Fibroblast of pulmonary artery (primary cell): ENCODE measurements at regions not wholly inside any gene's neighbourhood (a gene's known extent, or its start where the extent isn't known, plus 50 kb on each side); places are given as distances from the start of the nearest gene placed in this dataset.

Source experiments
- DNase-seq: peaks from one replicate; pipeline ENCODE4 v3.0.0-alpha.2; 2010; ENCODE audit warnings: low read depth
- H3K4me3 ChIP-seq: replicated peaks from 2 replicates; pipeline ENCODE4 v1.5.1; 2011; ENCODE audit warnings: low read depth, mild to moderate bottlenecking, control low read depth, low read length, moderate library complexity
- TF ChIP-seq, protein P1 (sequence below): IDR thresholded peaks from 2 replicates; pipeline ENCODE4 v1.5.1; 2011; ENCODE audit warnings: mild to moderate bottlenecking, control low read depth, low read length, inconsistent platforms; ENCODE audit errors: missing control alignments

- DNase-seq = no peak
- H3K4me3 ChIP-seq = no peak overlapping the region
- TF ChIP-seq, protein P1, sequence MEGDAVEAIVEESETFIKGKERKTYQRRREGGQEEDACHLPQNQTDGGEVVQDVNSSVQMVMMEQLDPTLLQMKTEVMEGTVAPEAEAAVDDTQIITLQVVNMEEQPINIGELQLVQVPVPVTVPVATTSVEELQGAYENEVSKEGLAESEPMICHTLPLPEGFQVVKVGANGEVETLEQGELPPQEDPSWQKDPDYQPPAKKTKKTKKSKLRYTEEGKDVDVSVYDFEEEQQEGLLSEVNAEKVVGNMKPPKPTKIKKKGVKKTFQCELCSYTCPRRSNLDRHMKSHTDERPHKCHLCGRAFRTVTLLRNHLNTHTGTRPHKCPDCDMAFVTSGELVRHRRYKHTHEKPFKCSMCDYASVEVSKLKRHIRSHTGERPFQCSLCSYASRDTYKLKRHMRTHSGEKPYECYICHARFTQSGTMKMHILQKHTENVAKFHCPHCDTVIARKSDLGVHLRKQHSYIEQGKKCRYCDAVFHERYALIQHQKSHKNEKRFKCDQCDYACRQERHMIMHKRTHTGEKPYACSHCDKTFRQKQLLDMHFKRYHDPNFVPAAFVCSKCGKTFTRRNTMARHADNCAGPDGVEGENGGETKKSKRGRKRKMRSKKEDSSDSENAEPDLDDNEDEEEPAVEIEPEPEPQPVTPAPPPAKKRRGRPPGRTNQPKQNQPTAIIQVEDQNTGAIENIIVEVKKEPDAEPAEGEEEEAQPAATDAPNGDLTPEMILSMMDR = no peak
Observed at GRCh38 chr7:46029111-46029704, 108.1 kb upstream of the IGFBP3 start.

DNA sequence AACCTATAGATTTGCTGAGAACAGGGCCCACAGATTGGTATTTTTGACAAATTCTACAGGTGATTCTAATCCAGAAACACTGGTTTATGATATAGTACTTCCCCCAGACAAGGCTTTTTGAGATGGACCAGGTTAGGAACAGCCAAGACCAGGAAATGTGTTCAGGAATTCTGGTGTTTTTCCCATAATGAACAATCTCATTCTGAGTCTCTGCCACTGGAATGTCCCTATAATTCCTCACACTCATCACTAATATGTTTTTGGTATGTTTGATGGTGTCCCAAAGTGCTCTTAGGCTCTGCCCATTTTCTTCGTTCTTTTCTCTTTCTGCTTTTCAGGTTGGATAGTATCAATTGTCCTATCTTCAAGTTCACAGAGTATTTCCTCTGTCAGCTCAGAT, 107.2 kb upstream of the IGFBP3 start:
- DNase-seq = no peak
- no peak overlapping the region for H3K4me3 ChIP-seq

DNA sequence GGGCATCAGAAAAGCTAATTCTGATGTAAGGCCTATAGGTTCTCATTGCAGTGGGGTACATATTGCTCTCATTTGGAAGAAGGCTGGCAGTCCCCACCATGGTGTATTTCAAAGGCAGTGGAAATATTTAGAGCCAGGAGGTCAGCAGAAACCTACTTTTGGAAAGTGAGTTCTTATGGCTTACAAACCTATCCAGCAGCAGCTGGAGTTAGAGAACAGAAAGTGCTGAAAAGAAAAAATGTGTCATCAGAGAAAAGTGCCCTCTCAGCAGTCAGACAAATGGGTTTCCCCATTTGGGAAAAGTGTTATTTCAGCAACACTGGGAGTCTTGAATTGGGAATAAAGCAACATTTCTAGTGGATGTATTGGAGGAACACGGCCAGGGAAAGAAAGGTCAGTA, 105.7 kb upstream of the IGFBP3 start:
- DNase-seq = no peak
- H3K4me3 ChIP-seq = no peak overlapping the region
- TF ChIP-seq, protein P1 = no peak

More for the DNA sequence above, 107.2 kb upstream of the IGFBP3 start:
- TF ChIP-seq, protein P1 = no peak

DNA sequence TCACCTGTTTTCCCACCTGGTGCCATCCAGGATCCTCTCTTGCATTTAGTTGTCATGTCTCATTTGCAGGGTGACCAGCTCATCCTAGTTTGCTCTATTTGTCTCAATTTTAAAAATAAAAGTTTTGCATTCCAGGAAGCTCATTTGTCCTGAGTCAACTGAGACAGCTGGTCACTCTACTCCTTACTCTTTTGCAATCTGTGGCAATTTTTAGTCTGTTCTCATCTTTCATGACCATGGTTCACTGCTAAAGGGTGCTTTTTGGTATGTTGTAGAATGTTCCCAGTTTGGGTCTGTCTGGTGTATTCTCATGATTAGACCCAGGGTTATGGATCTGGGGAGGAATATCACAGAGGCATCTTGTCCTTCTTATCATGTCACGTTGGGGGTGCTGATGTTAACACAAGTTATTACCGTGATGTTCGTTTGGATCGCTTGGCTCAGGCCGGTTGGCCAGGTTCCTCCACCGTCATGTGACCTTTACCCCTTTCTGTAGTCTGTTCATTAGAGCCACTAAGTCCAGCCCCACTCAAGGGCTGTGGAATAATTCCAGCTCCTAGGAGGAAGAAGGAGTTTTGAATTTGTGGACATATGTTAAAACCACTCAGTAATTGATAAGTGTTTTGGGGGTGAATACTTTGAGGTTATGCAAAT, 103.3 kb upstream of the IGFBP3 start:
- DNase-seq = no peak

GRCh38 chr7:46022397-46022796, 101.3 kb upstream of the IGFBP3 start:
- no peak for DNase-seq
- TF ChIP-seq, protein P1 = no peak
- H3K4me3 ChIP-seq = no peak overlapping the region

More for the DNA sequence above, 103.3 kb upstream of the IGFBP3 start:
- TF ChIP-seq, protein P1 = no peak
- no peak overlapping the region for H3K4me3 ChIP-seq

DNA sequence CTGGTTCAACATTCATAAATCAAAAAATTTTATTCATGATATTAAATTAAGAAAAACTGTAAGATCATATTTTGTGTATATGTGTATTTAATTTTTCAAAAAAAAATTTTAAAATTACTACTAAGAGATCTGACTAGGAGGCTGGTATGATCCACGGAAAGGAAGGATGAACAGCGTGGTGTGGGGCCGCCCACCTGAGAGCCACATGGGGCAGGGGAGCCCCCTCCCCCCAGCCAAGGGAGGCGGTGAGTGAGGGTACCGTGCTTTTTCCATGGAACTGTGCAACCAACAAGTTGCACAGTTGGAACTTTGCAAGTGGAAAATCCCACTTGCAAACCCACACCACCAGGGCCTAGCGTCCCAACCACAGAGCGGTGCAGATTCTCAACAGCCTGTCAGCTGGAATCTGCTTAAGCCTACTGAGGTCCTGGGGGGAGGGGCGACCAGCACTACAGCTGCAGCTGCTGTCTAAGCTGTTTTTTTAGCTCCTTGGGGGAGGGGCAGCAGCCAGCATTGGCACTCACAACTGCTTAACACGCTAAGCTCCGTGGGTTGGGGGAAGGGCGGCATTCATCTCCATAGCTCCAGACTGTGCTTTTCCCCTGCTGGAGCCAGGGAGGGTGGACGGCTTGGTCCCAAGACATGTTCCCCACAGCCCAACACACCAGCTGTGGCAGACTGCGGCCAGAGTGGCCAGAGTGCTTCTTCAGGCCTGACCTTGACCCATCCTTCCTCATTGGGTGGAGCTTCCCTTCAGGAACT, 94.2 kb upstream of the IGFBP3 start:
- TF ChIP-seq, protein P1 = no peak
- H3K4me3 ChIP-seq = no peak overlapping the region
- no peak for DNase-seq

DNA sequence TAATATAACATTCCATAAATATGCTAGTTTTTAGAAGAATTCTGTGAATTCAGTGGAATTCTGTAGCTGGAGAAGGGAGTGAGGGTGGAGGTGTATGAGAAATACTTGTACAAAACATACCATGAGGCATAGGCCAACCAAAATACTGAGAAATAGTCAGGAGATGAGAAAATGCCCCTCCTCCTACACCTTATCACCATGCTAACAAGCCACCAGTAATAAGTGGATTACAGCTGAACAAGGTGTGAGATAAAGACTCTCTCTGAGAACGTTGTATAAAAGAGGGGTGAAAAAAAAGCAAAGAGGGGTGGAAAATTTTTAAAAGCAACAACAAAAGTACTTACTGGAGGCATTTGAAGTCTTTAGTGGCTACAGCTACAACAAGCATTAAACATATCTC, 90.4 kb upstream of the IGFBP3 start:
- H3K4me3 ChIP-seq = no peak overlapping the region

More for the DNA sequence above, 90.4 kb upstream of the IGFBP3 start:
- DNase-seq = no peak
- TF ChIP-seq, protein P1 = no peak
